GM20000 (cell line): ENCODE measurements at regions not wholly inside any gene's neighbourhood (a gene's known extent, or its start where the extent isn't known, plus 50 kb on each side); places are given as distances from the start of the nearest gene placed in this dataset.

Source experiments
- DNase-seq: peaks from one replicate; pipeline ENCODE4 v3.0.0; 2012; ENCODE audit warnings: low spot score
- CTCF ChIP-seq: IDR thresholded peaks from 2 replicates; pipeline ENCODE4 v1.5.1; 2012; ENCODE audit warnings: mild to moderate bottlenecking, control low read depth; ENCODE audit errors: extremely low read depth, missing control alignments

GRCh38 chr6:138607478-138608433 lies 108.5 kb upstream of the NHSL1 start:
- TF ChIP-seq CTCF, result no peak
- no peak for DNase-seq

GRCh38 chr6:138608896-138609295 lies 109.6 kb upstream of the NHSL1 start:
- no peak for TF ChIP-seq CTCF
- DNase-seq, result no peak

GRCh38 chr6:138609801-138610430 lies 110.6 kb upstream of the NHSL1 start:
- DNase-seq, result no peak
- no peak for TF ChIP-seq CTCF

GRCh38 chr6:138610816-138611215 lies 111.5 kb upstream of the NHSL1 start:
- TF ChIP-seq CTCF, result no peak
- no peak for DNase-seq

- TF ChIP-seq CTCF, result no peak
- DNase-seq, result no peak
Measured at GRCh38 chr6:138614151-138614550, 114.9 kb upstream of the NHSL1 start.

- TF ChIP-seq CTCF, result no peak
- DNase-seq, result no peak
Measured at GRCh38 chr6:138618168-138618567, 118.9 kb upstream of the NHSL1 start.

GRCh38 chr6:138620630-138621029 lies 121.3 kb upstream of the NHSL1 start:
- no peak for TF ChIP-seq CTCF

More at GRCh38 chr6:138620630-138621029, 121.3 kb upstream of the NHSL1 start:
- no peak for DNase-seq
